IMR-90 (cell line): ENCODE measurements at regions not wholly inside any gene's neighbourhood (a gene's known extent, or its start where the extent isn't known, plus 50 kb on each side); places are given as distances from the start of the nearest gene placed in this dataset.

ENCODE experiments used
- ATAC-seq: fragments of 200-7000 bp; cut with Tn5 transposase; 2 replicates; pipeline ENCODE4 v1.9.1; 2020; ENCODE audit warnings: low read depth, mild to moderate bottlenecking, moderate library complexity
- BruUV-seq: library from RNA; stranded (reverse); fragments of 400-500 nt; replicated peaks from 2 replicates; lab custom pipeline; 2021; lab: Mats Ljungman, UMichigan
- CTCF ChIA-PET: fragments of 300-600 bp; formaldehyde crosslinking; extraction: SDS; loops from one replicate; lab custom pipeline; 2021; ENCODE audit warnings: antibody characterized with exemption; lab: Yijun Ruan, JAX
- POLR2A ChIA-PET: fragments of 300-600 bp; sonication (Branson Sonifier 250); formaldehyde crosslinking; loops from one replicate; lab custom pipeline; 2022; ENCODE audit warnings: antibody characterized with exemption; ENCODE audit not compliant: unreplicated experiment; lab: Charles Lee
- DNase-seq: peaks from one replicate; pipeline ENCODE4 v3.0.0; 2013
- H2AFZ ChIP-seq: replicated peaks from 2 replicates; pipeline ENCODE3; 2013; ENCODE audit warnings: low read length, mild to moderate bottlenecking; ENCODE audit not compliant: poor library complexity
- H2AK5ac ChIP-seq: 2 replicates; pipeline ENCODE4 v1.6.1; 2013; ENCODE audit warnings: low read depth, low read length, inconsistent platforms
- H2AK9ac ChIP-seq: replicated peaks from 2 replicates; pipeline ENCODE3; 2013; ENCODE audit warnings: mild to moderate bottlenecking, low read depth, low read length, moderate library complexity; ENCODE audit not compliant: poor library complexity
- H2BK120ac ChIP-seq: 2 replicates; pipeline ENCODE4 v1.6.1; 2013; ENCODE audit warnings: low read depth, low read length, inconsistent platforms
- H2BK15ac ChIP-seq: 3 replicates; pipeline ENCODE4 v1.6.1; 2013; ENCODE audit warnings: low read depth, low read length, inconsistent platforms
- H2BK20ac ChIP-seq: 2 replicates; pipeline ENCODE4 v1.6.1; 2013; ENCODE audit warnings: low read depth, mild to moderate bottlenecking, inconsistent platforms, low read length, moderate library complexity
- H2BK5ac ChIP-seq: 2 replicates; pipeline ENCODE4 v1.6.1; 2013; ENCODE audit warnings: mild to moderate bottlenecking, low read depth, low read length, inconsistent platforms; ENCODE audit not compliant: poor library complexity, severe bottlenecking
- H3K14ac ChIP-seq: replicated peaks from 2 replicates; pipeline ENCODE4 v1.6.1; 2013; ENCODE audit warnings: low read depth, low read length, inconsistent platforms
- H3K18ac ChIP-seq: 2 replicates; pipeline ENCODE4 v1.6.1; 2013; ENCODE audit warnings: low read depth, low read length, control low read depth
- H3K23ac ChIP-seq: 2 replicates; pipeline ENCODE4 v1.6.1; 2013; ENCODE audit warnings: low read depth, low read length, inconsistent platforms
- H3K27ac ChIP-seq: 2 replicates; pipeline ENCODE4 v1.5.1; 2013; ENCODE audit warnings: mild to moderate bottlenecking, control low read depth, low read length; ENCODE audit not compliant: insufficient read depth
- H3K27me3 ChIP-seq: 2 replicates; pipeline ENCODE4 v1.6.1; 2013; ENCODE audit warnings: low read length; ENCODE audit not compliant: control insufficient read depth, insufficient read depth
- H3K36me3 ChIP-seq: 2 replicates; pipeline ENCODE4 v1.6.1; 2013; ENCODE audit warnings: low read length, mixed read lengths; ENCODE audit not compliant: control insufficient read depth, insufficient read depth
- H3K4ac ChIP-seq: 2 replicates; pipeline ENCODE4 v1.6.1; 2013; ENCODE audit warnings: low read depth, low read length, inconsistent platforms
- H3K4me1 ChIP-seq: 2 replicates; pipeline ENCODE4 v1.6.1; 2013; ENCODE audit warnings: low read length, mixed read lengths; ENCODE audit not compliant: control insufficient read depth, insufficient read depth
- H3K4me2 ChIP-seq: 2 replicates; pipeline ENCODE4 v1.6.1; 2013; ENCODE audit warnings: low read depth, mild to moderate bottlenecking, control low read depth, low read length, moderate library complexity
- H3K4me3 ChIP-seq: 2 replicates; pipeline ENCODE4 v1.5.1; 2013; ENCODE audit warnings: low read depth, mild to moderate bottlenecking, control low read depth, low read length, moderate library complexity; ENCODE audit not compliant: insufficient read depth
- H3K56ac ChIP-seq: 2 replicates; pipeline ENCODE4 v1.6.1; 2013; ENCODE audit warnings: low read length, inconsistent platforms; ENCODE audit not compliant: insufficient read depth; ENCODE audit errors: extremely low read depth
- H3K79me1 ChIP-seq, 2 experiments: 2 replicates each; pipeline ENCODE4 v1.6.1; 2013; ENCODE audit warnings: low read length in 2 of 2, inconsistent platforms in 1 of 2, low read depth in 1 of 2
- H3K9ac ChIP-seq: 2 replicates; pipeline ENCODE4 v1.6.1; 2013; ENCODE audit warnings: low read depth, low read length, control low read depth
- H3K9me1 ChIP-seq: 2 replicates; pipeline ENCODE4 v1.6.1; 2013; ENCODE audit warnings: low read length, inconsistent platforms; ENCODE audit not compliant: insufficient read depth
- H3K9me3 ChIP-seq: 2 replicates; pipeline ENCODE4 v1.6.1; 2013; ENCODE audit warnings: low read length; ENCODE audit not compliant: control insufficient read depth, insufficient read depth
- H4K20me1 ChIP-seq: 2 replicates; pipeline ENCODE4 v1.6.1; 2013; ENCODE audit warnings: low read length, inconsistent platforms; ENCODE audit not compliant: insufficient read depth
- H4K5ac ChIP-seq: 2 replicates; pipeline ENCODE4 v1.6.1; 2013; ENCODE audit warnings: mild to moderate bottlenecking, low read depth, low read length, control low read depth
- H4K8ac ChIP-seq, 2 experiments: 2 replicates each; pipeline ENCODE4 v1.6.1; 2013; ENCODE audit warnings: low read depth in 2 of 2, low read length in 2 of 2, control low read depth in 1 of 2, inconsistent platforms in 1 of 2
- H4K91ac ChIP-seq: 2 replicates; pipeline ENCODE4 v1.6.1; 2013; ENCODE audit warnings: low read depth, low read length, inconsistent platforms; ENCODE audit not compliant: insufficient read depth
- BHLHE40 ChIP-seq: fragments of 150-350 bp; IDR thresholded peaks from 2 replicates; pipeline ENCODE4 v1.6.1; 2016; ENCODE audit warnings: mild to moderate bottlenecking, low read depth, low read length
- CEBPB ChIP-seq: IDR thresholded peaks from 2 replicates; pipeline ENCODE4 v1.6.1; 2012; ENCODE audit warnings: low read depth, low read length, improper control_type of control experiment
- CHD1 ChIP-seq: IDR thresholded peaks from 2 replicates; pipeline ENCODE4 v1.6.1; 2012; ENCODE audit warnings: low read depth, low read length, improper control_type of control experiment
- CTCF ChIP-seq: conservative IDR thresholded peaks from 2 replicates; pipeline ENCODE4 v1.5.1; 2012; ENCODE audit warnings: mild to moderate bottlenecking, low read depth, low read length, improper control_type of control experiment
- ELK1 ChIP-seq: fragments of 150-350 bp; IDR thresholded peaks from 2 replicates; pipeline ENCODE4 v1.6.1; 2016; ENCODE audit warnings: low read depth, mild to moderate bottlenecking, low read length, moderate library complexity, borderline replicate concordance
- FOS ChIP-seq: fragments of 150-350 bp; IDR thresholded peaks from 2 replicates; pipeline ENCODE4 v1.6.1; 2016; ENCODE audit warnings: low read depth, low read length
- MAFK ChIP-seq: IDR thresholded peaks from 2 replicates; pipeline ENCODE4 v1.6.1; 2012; ENCODE audit warnings: low read depth, low read length, improper control_type of control experiment
- MAZ ChIP-seq: IDR thresholded peaks from 2 replicates; pipeline ENCODE4 v1.6.1; 2012; ENCODE audit warnings: low read depth, mild to moderate bottlenecking, low read length, improper control_type of control experiment, moderate library complexity, borderline replicate concordance
- MXI1 ChIP-seq: IDR thresholded peaks from 2 replicates; pipeline ENCODE4 v1.6.1; 2012; ENCODE audit warnings: low read depth, mild to moderate bottlenecking, low read length, moderate library complexity, borderline replicate concordance
- NFE2L2 ChIP-seq: fragments of 150-350 bp; IDR thresholded peaks from 2 replicates; pipeline ENCODE4 v1.6.1; 2016; ENCODE audit warnings: low read depth, mild to moderate bottlenecking, low read length
- POLR2A ChIP-seq: IDR thresholded peaks from 2 replicates; pipeline ENCODE4 v1.6.1; 2012; ENCODE audit warnings: mild to moderate bottlenecking, low read depth, low read length
- RAD21 ChIP-seq: IDR thresholded peaks from 2 replicates; pipeline ENCODE4 v1.6.1; 2012; ENCODE audit warnings: low read length, improper control_type of control experiment
- RCOR1 ChIP-seq: IDR thresholded peaks from 2 replicates; pipeline ENCODE4 v1.6.1; 2012; ENCODE audit warnings: mild to moderate bottlenecking, low read length, improper control_type of control experiment; ENCODE audit not compliant: insufficient replicate concordance
- RFX5 ChIP-seq: IDR thresholded peaks from 2 replicates; pipeline ENCODE4 v1.8.0; 2012; ENCODE audit warnings: low read depth, mild to moderate bottlenecking, low read length, moderate library complexity
- SMC3 ChIP-seq: fragments of 150-350 bp; IDR thresholded peaks from 2 replicates; pipeline ENCODE4 v1.6.1; 2016; ENCODE audit warnings: low read depth, mild to moderate bottlenecking, antibody characterized with exemption, low read length, moderate library complexity
- USF2 ChIP-seq: fragments of 150-350 bp; IDR thresholded peaks from 2 replicates; pipeline ENCODE4 v1.6.1; 2017; ENCODE audit warnings: mild to moderate bottlenecking, antibody characterized with exemption, low read length, low read depth
- dilution Hi-C: fragments of 300-500 bp; cut with HindIII; formaldehyde crosslinking; loops from one replicate; pipeline ENCODE4 v1.14.3; 2018; ENCODE audit warnings: low sequenced_read_pairs; ENCODE audit not compliant: unreplicated experiment
- in situ Hi-C: fragments of 300-500 bp; cut with MboI; formaldehyde crosslinking; loops from 3 replicates; pipeline ENCODE4 v1.14.3; 2019; ENCODE audit warnings: low sequenced_read_pairs, inconsistent platforms, mixed read lengths
- intact Hi-C: fragments of 100-400 bp; cut with micrococcal nuclease; formaldehyde crosslinking; loops from 2 replicates; pipeline ENCODE4 v1.10.0; 2022

- Histone ChIP-seq H3K4me3 (no peak overlapping the region), H2BK15ac (no peak overlapping the region), H2BK20ac (no peak overlapping the region), H3K36me3 (no peaks in the 10 kb centered on the region), H2BK120ac (no peak overlapping the region), H3K4ac (no peak overlapping the region), H3K9me3 (no peaks in the 10 kb centered on the region), H4K8ac (no peak overlapping the region), H3K18ac (no peak overlapping the region), H4K20me1 (no peaks in the 10 kb centered on the region), H3K27ac (no peak overlapping the region), H2AK9ac (no peak overlapping the region), H4K5ac (no peak overlapping the region), H3K9ac (no peak overlapping the region), H3K79me1 (no peaks in the 10 kb centered on the region), H3K14ac (no peak overlapping the region), H3K9me1 (no peaks in the 10 kb centered on the region), H3K4me1 (no peaks in the 10 kb centered on the region), H3K4me2 (no peak overlapping the region), H2BK5ac (no peak overlapping the region), H4K91ac (no peak overlapping the region), H2AK5ac (no peak overlapping the region), H3K56ac (no peak overlapping the region), H3K23ac (no peak overlapping the region), H2AFZ (no peak overlapping the region), H3K27me3 (no peaks in the 10 kb centered on the region)
- TF ChIP-seq SMC3 (no peak), NFE2L2 (no peak), MXI1 (no peak), FOS (no peak), POLR2A (no peak), CHD1 (no peak), RAD21 (no peak), CEBPB (no peak), BHLHE40 (no peak), MAZ (no peak), MAFK (no peak), CTCF (no peak), RFX5 (no peak), RCOR1 (no peak), USF2 (no peak), ELK1 (no peak)
- ChIA-PET POLR2A (no interaction called here), CTCF (no interaction called here)
- no peak for DNase-seq
- BruUV-seq = no TSS peak
- in situ Hi-C loops = no loop called here
- ATAC-seq = no peak
- intact Hi-C loops = no loop called here
- dilution Hi-C loops = no loop called here
Observed at GRCh38 chr9:13902286-13903066, 411.5 kb downstream of the NFIB start.
